Fibroblast of skin of left biceps (primary cell): ENCODE measurements at regions not wholly inside any gene's neighbourhood (a gene's known extent, or its start where the extent isn't known, plus 50 kb on each side); places are given as distances from the start of the nearest gene placed in this dataset.

Source experiments
- DNase-seq, 2 experiments: peaks; one replicate each; pipeline ENCODE4 v3.0.0-alpha.2; 2013; ENCODE audit warnings: low read depth in 2 of 2

- DNase-seq: no peak
Observed at GRCh38 chr5:9686216-9686615, 56.1 kb upstream of the TAS2R1 start.

DNA sequence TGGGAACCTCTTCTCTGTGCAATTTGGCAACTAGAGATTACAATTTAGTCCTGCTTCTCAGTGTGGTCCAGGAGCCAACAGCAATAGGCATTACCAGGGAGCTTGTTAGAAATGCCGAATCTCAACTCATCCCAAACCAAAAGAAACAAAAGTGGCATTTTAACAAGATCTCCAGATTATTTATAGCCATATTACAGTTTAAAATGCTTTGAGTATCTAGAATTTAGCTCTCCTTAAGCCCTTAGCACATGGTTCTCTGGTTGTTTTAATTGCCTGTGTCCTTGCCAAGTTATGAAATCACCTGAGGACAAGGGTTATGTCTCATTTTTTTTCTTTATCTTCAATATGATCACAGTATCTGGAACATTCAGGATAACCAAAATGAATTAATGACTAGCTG, 51.6 kb upstream of the TAS2R1 start:
- DNase-seq: no peak
